MM.1S (cell line): ENCODE measurements at regions not wholly inside any gene's neighbourhood (a gene's known extent, or its start where the extent isn't known, plus 50 kb on each side); places are given as distances from the start of the nearest gene placed in this dataset.
"Not testable (repeated sequence)": the region's sequence is repeated elsewhere in the genome, so short reads cannot be mapped to it uniquely, and the experiment has no call there.

Experiments used
- DNase-seq: peaks from one replicate; pipeline ENCODE4 v3.0.0-alpha.2; 2015
- H2AFZ ChIP-seq: fragments of 300-600 bp; sonication (generic); 2 replicates; pipeline ENCODE4 v1.6.0; 2016; ENCODE audit warnings: antibody characterized with exemption, low read length
- H3F3A ChIP-seq: fragments of 300-600 bp; sonication (generic); 2 replicates; pipeline ENCODE4 v1.6.1; 2016; ENCODE audit warnings: mild to moderate bottlenecking, antibody characterized with exemption, low read length, moderate library complexity, mixed read lengths; ENCODE audit not compliant: insufficient read depth
- H3K27ac ChIP-seq: fragments of 300-600 bp; sonication (generic); 2 replicates; pipeline ENCODE4 v1.5.1; 2016; ENCODE audit warnings: mild to moderate bottlenecking, low read length
- H3K27me3 ChIP-seq: fragments of 300-600 bp; sonication (generic); replicated peaks from 2 replicates; pipeline ENCODE4 v1.6.0; 2016; ENCODE audit warnings: low read length; ENCODE audit not compliant: insufficient read depth
- H3K36me3 ChIP-seq: fragments of 300-600 bp; sonication (generic); replicated peaks from 2 replicates; pipeline ENCODE4 v1.6.1; 2016; ENCODE audit warnings: mild to moderate bottlenecking, low read length, mixed read lengths; ENCODE audit not compliant: insufficient read depth
- H3K4me1 ChIP-seq: fragments of 300-600 bp; sonication (generic); 2 replicates; pipeline ENCODE4 v1.6.1; 2016; ENCODE audit warnings: low read length, mixed read lengths
- H3K4me2 ChIP-seq: fragments of 300-600 bp; sonication (generic); 2 replicates; pipeline ENCODE4 v1.6.0; 2016; ENCODE audit warnings: low read depth, low read length
- H3K4me3 ChIP-seq: fragments of 300-600 bp; sonication (generic); 2 replicates; pipeline ENCODE4 v1.5.1; 2016; ENCODE audit warnings: low read length, mixed read lengths
- H3K79me2 ChIP-seq: fragments of 300-600 bp; sonication (generic); 2 replicates; pipeline ENCODE4 v1.6.1; 2016; ENCODE audit warnings: mixed run types, low read length, mixed read lengths
- H3K9ac ChIP-seq: fragments of 300-600 bp; sonication (generic); 2 replicates; pipeline ENCODE4 v1.6.1; 2016; ENCODE audit warnings: low read length, mixed read lengths
- H3K9me2 ChIP-seq: fragments of 300-600 bp; sonication (generic); replicated peaks from 2 replicates; pipeline ENCODE4 v1.6.1; 2016; ENCODE audit warnings: mild to moderate bottlenecking, low read length, mixed read lengths; ENCODE audit not compliant: insufficient read depth
- H3K9me3 ChIP-seq: fragments of 300-600 bp; sonication (generic); replicated peaks from 2 replicates; pipeline ENCODE4 v1.6.1; 2016; ENCODE audit warnings: mild to moderate bottlenecking, low read length, mixed read lengths; ENCODE audit not compliant: insufficient read depth
- H4K20me1 ChIP-seq: fragments of 300-600 bp; sonication (generic); 2 replicates; pipeline ENCODE4 v1.6.1; 2016; ENCODE audit warnings: mild to moderate bottlenecking, low read length, moderate library complexity, mixed read lengths; ENCODE audit not compliant: insufficient read depth
- CTCF ChIP-seq: fragments of 300-600 bp; sonication (generic); IDR thresholded peaks from 2 replicates; pipeline ENCODE4 v1.5.1; 2016; ENCODE audit warnings: antibody characterized with exemption, low read length, mixed read lengths
- EZH2 ChIP-seq: fragments of 300-600 bp; sonication (generic); optimal IDR thresholded peaks from 2 replicates; pipeline ENCODE3; 2017; ENCODE audit warnings: low read depth, mild to moderate bottlenecking, antibody characterized with exemption, low read length, mixed read lengths
- EZH2phosphoT487 ChIP-seq: fragments of 300-600 bp; sonication (generic); IDR thresholded peaks from 2 replicates; pipeline ENCODE4 v1.6.1; 2018; ENCODE audit warnings: antibody characterized with exemption, low read length

- Histone ChIP-seq H3K27ac (no peak overlapping the region), H3K4me2 (no peak overlapping the region), H3K4me3 (no peak overlapping the region), H3K9me3 (no peaks in the 10 kb centered on the region), H2AFZ (no peak overlapping the region), H3K79me2 (no peaks in the 10 kb centered on the region), H3K4me1 (no peaks in the 10 kb centered on the region), H3F3A (no peaks in the 10 kb centered on the region), H3K27me3 (no peaks in the 10 kb centered on the region), H3K9ac (no peak overlapping the region), H3K36me3 (no peaks in the 10 kb centered on the region), H4K20me1 (no peaks in the 10 kb centered on the region), H3K9me2 (no peaks in the 10 kb centered on the region)
- no peak for TF ChIP-seq EZH2phosphoT487
- no peak for TF ChIP-seq CTCF
- no peak for TF ChIP-seq EZH2
- DNase-seq: no peak
These were observed 133.3 kb upstream of the KIF5B start for GRCh38 chr10:32189400-32190084.

- H3F3A ChIP-seq, H3K27ac ChIP-seq, H4K20me1 ChIP-seq, H3K9me3 ChIP-seq, H3K9me2 ChIP-seq, H3K79me2 ChIP-seq, H3K27me3 ChIP-seq, H3K4me1 ChIP-seq, H3K4me3 ChIP-seq, DNase-seq, H3K4me2 ChIP-seq, H2AFZ ChIP-seq, H3K9ac ChIP-seq, H3K36me3 ChIP-seq: not testable (repeated sequence)
These were observed 132.4 kb upstream of the KIF5B start for GRCh38 chr10:32188601-32189000.

- H3K9me3 ChIP-seq: no peaks in the 10 kb centered on the region
- H4K20me1 ChIP-seq: no peaks in the 10 kb centered on the region
- no peak overlapping the region for H3K4me3 ChIP-seq
- H3K4me2 ChIP-seq: no peak overlapping the region
- no peak overlapping the region for H2AFZ ChIP-seq
- no peaks in the 10 kb centered on the region for H3K36me3 ChIP-seq
- no peak for DNase-seq
- TF ChIP-seq EZH2phosphoT487 (no peak), EZH2 (no peak), CTCF (no peak)
- no peaks in the 10 kb centered on the region for H3K9me2 ChIP-seq
- no peak overlapping the region for H3K9ac ChIP-seq
- no peaks in the 10 kb centered on the region for H3F3A ChIP-seq
- no peaks in the 10 kb centered on the region for H3K4me1 ChIP-seq
- no peak overlapping the region for H3K27ac ChIP-seq
- H3K79me2 ChIP-seq: no peaks in the 10 kb centered on the region
- no peaks in the 10 kb centered on the region for H3K27me3 ChIP-seq
These were observed 131.5 kb upstream of the KIF5B start for GRCh38 chr10:32187686-32188085.

- not testable (repeated sequence) for H3K27ac ChIP-seq, H2AFZ ChIP-seq
These were observed 127.4 kb upstream of the KIF5B start for GRCh38 chr10:32183652-32184051.

More at GRCh38 chr10:32183652-32184051, 127.4 kb upstream of the KIF5B start:
- not testable (repeated sequence) for H3K9ac ChIP-seq, H3K36me3 ChIP-seq, H3K79me2 ChIP-seq, H3K9me2 ChIP-seq, H3K4me2 ChIP-seq, H4K20me1 ChIP-seq, DNase-seq, H3K9me3 ChIP-seq, H3K27me3 ChIP-seq, H3K4me1 ChIP-seq, H3F3A ChIP-seq, H3K4me3 ChIP-seq
